DMS153 treated with DMSO at 0.1 percent for 48 hours (cell line): ENCODE measurements at regions not wholly inside any gene's neighbourhood (a gene's known extent, or its start where the extent isn't known, plus 50 kb on each side); places are given as distances from the start of the nearest gene placed in this dataset.
"Not testable (repeated sequence)": the region's sequence is repeated elsewhere in the genome, so short reads cannot be mapped to it uniquely, and the experiment has no call there.

Source experiments
- DNase-seq: peaks from one replicate; lab custom pipeline; 2025; ENCODE audit not compliant: unreplicated experiment; lab: John Stamatoyannopoulos, UW

GRCh38 chr16:16448423-16448822 is 69.5 kb downstream of the NPIPA7 start:
- not testable (repeated sequence) for DNase-seq

GRCh38 chr16:16449712-16450237 is 70.8 kb downstream of the NPIPA7 start:
- DNase-seq, result not testable (repeated sequence)

GRCh38 chr16:16451721-16452410 is 72.9 kb downstream of the NPIPA7 start:
- not testable (repeated sequence) for DNase-seq

GRCh38 chr16:16458579-16458978 is 79.6 kb downstream of the NPIPA7 start:
- DNase-seq, result not testable (repeated sequence)

- not testable (repeated sequence) for DNase-seq
These were observed 84.9 kb downstream of the NPIPA7 start for GRCh38 chr16:16463792-16464191.

- DNase-seq, result not testable (repeated sequence)
These were observed 110.0 kb downstream of the NPIPA7 start for GRCh38 chr16:16488919-16489318.

- not testable (repeated sequence) for DNase-seq
These were observed 110.5 kb downstream of the NPIPA7 start for GRCh38 chr16:16489466-16489865.

GRCh38 chr16:16494114-16494513 is 115.2 kb downstream of the NPIPA7 start:
- DNase-seq, result not testable (repeated sequence)

GRCh38 chr16:16494998-16495397 is 116.1 kb downstream of the NPIPA7 start:
- not testable (repeated sequence) for DNase-seq

GRCh38 chr16:16499875-16500274 is 120.9 kb downstream of the NPIPA7 start:
- not testable (repeated sequence) for DNase-seq

GRCh38 chr16:16507041-16507440 is 128.1 kb downstream of the NPIPA7 start:
- not testable (repeated sequence) for DNase-seq

GRCh38 chr16:16508344-16508743 is 129.4 kb downstream of the NPIPA7 start:
- DNase-seq, result not testable (repeated sequence)

GRCh38 chr16:16519395-16519794 is 140.5 kb downstream of the NPIPA7 start:
- not testable (repeated sequence) for DNase-seq

GRCh38 chr16:16521239-16522002 is 142.5 kb downstream of the NPIPA7 start:
- DNase-seq, result not testable (repeated sequence)

GRCh38 chr16:16526998-16527397 is 148.1 kb downstream of the NPIPA7 start:
- DNase-seq, result not testable (repeated sequence)

- DNase-seq, result not testable (repeated sequence)
These were observed 151.8 kb downstream of the NPIPA7 start for GRCh38 chr16:16530744-16531143.

GRCh38 chr16:16535565-16535964 is 156.6 kb downstream of the NPIPA7 start:
- DNase-seq, result not testable (repeated sequence)

- DNase-seq, result not testable (repeated sequence)
These were observed 157.2 kb downstream of the NPIPA7 start for GRCh38 chr16:16536151-16536550.

- not testable (repeated sequence) for DNase-seq
These were observed 170.8 kb downstream of the NPIPA7 start for GRCh38 chr16:16549710-16550109.

GRCh38 chr16:16550824-16551223 is 171.9 kb downstream of the NPIPA7 start:
- not testable (repeated sequence) for DNase-seq

- DNase-seq, result not testable (repeated sequence)
These were observed 173.9 kb downstream of the NPIPA7 start for GRCh38 chr16:16552819-16553340.
